ENCODE measurements at regions not wholly inside any gene's neighbourhood (a gene's known extent, or its start where the extent isn't known, plus 50 kb on each side); places are given as distances from the start of the nearest gene placed in this dataset.
"Not testable (repeated sequence)": the region's sequence is repeated elsewhere in the genome, so short reads cannot be mapped to it uniquely, and the experiment has no call there.

GRCh38 chr5:87588316-87588715 lies 175.6 kb upstream of the CCNH start:
- DNase-seq = no peak

DNA sequence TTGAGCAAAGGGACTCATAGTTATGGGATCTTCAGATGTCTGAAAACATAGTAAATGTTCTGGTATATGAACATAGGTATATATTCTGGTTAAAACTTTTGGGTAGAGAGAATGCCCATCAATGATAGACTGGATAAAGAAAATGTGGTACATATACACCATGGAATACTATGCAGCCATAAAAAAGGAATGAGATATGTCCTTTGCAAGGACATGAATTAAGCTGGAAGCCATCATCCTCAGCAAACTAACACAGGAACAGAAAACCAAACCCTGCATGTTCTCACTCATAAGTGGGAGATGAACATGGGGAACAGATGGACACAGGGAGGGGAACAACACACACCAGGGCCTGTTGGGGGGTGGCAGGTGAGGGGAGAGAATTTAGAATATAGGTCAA lies 171.0 kb upstream of the CCNH start:
- DNase-seq = not testable (repeated sequence)

DNA sequence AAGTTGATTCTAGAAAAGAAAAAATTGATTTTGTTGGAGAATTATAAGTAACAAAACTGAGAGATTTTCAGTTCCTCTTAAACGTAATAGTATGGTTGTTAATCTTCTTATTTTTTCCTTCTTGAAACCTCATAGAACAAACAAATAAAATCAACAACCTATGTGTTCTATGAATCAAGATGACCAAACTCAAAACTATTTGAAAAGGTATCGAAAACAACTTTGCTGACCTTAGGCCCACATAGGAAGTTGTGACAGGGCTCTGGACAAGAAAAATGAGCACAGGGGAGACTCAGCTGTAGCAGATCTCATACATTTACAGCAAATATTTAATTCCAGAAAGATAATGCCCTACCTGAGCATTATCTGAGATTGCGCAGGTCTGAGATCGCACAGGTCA lies 169.4 kb upstream of the CCNH start:
- no peak for DNase-seq

DNA sequence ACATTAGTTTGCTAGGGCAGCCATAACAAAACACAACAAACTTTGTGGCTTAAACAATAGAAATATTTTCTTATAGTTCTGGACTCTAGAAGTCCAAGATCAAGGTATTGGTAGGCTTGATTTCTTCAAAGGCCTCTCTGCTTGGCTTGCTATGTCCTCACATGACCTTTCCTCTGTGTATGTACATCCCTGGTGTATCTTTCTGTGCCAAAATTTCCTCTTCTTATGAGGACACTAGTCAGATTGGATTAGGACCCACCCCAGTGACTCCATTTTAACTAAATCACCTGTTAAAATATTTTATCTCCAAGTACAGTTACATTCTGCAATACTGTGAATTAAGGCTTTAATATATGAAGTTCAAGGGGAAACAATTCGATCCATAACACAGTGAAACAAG lies 168.9 kb upstream of the CCNH start:
- no peak for DNase-seq

GRCh38 chr5:87579678-87580077 lies 166.9 kb upstream of the CCNH start:
- no peak for DNase-seq

- no peak for DNase-seq
Measured at GRCh38 chr5:87576867-87577266, 164.1 kb upstream of the CCNH start.

DNA sequence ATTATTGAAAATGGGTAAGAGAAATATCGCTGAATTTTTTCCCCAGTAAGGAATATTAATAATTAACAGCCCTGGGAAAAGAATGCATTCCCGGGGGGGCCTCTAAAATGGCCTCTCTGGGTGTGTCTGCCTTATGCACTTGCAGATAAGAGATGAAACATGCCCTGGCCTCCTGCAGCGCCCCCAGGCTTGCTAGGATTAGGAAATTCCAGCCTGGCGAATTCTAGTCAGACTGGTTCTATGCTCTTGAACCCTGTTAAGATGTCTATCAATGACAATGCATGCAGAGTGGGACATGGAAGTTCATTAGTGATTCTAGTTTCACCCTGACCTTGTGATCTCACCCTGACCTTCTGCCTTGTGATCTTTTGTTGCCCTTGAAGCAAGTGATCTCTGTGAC lies 163.6 kb upstream of the CCNH start:
- DNase-seq = not testable (repeated sequence)

GRCh38 chr5:87574106-87574505 lies 161.4 kb upstream of the CCNH start:
- DNase-seq = no peak

GRCh38 chr5:87572611-87573010 lies 159.9 kb upstream of the CCNH start:
- DNase-seq = no peak

DNA sequence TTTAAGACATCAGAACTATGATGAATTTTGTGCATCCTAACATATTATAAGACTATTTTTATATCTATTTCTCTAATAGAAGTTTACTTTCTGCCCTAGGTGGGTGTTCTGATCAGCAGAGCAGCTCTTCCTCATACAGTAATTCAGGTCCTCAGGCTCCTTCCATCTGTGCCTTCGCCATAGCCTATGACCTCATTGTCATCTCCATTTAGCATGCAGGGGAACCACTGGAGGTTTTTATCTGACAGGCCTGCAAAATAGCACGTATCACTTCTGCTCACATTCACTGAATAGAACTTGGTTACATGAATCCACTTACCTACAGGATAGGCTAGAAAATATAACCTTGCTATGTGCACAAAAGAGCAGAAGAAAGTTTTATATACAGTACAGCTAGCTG lies 159.4 kb upstream of the CCNH start:
- no peak for DNase-seq

DNA sequence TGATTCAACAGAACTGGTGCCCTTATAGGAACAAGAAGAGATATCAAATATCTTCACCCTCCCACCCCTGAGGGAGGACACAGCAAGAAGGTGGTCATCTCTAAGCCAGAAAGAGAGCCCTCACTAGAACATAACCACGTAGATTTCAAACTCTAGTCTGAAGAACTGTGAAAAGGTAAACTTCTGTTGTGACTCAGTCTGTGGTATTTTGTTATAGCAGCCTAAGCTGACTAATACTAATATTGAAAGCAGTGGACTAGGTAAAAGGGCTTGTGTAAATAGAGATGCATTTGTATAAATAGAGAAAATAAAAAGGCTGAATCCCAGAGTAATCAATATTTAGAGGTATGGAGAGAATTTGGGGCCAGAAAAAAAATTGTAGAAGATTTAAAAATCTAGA lies 157.6 kb upstream of the CCNH start:
- DNase-seq = no peak

DNA sequence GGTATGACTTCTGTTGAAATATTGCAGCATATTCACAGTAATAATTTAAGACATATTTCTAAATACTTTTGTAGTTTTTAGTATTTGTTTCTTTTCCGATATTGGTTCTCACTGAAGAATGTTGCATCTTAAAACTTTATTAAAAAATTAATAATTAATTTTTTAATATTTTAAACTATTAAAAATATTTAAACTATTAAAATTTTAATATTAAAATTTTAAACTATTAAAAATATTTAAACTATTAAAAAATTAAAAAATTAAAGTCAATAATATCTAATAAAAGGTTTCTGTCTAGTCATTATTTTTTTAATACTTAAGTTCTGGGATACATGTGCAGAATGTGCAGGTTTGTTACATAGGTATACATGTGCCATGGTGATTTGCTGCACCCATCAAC lies 149.3 kb upstream of the CCNH start:
- no peak for DNase-seq

- no peak for DNase-seq
Measured at GRCh38 chr5:87560528-87560927, 147.8 kb upstream of the CCNH start.

DNA sequence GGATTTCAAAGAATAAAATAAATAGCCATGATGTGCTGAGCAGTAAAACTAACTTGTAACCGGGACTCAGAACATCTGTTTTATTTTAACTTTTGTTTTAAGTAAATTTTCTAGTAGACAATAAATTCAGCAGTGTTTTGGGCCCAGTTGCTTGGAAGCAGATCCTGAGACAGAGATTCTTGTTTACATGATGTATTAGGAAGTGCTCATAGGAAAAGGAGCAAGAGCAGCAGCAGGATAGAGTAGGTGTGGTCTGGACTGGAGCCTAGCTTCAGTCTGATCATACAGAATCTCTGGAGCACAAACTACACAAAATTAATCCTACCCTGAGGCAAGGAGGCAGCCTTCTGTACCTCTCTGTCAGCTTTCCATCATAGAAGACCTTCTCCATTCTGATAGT lies 139.2 kb upstream of the CCNH start:
- DNase-seq = no peak

DNA sequence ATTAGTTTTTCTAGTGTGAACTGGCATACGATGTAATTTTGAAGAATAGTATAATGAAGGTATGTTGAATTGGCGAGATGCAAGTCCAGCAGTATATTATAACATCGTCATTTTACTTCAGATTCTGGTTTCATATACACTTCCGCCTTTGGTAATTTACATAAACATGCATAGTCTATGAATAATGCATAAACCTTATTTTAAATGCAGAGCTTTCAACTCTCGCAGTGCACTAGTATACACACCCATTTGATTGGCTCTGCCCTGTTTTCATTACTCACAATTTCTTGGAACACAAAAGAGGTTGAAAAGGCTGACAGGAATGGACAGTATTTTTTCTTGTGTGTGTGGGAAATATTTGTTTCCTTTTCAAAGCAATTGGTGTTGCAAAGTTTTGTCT lies 128.9 kb upstream of the CCNH start:
- DNase-seq = no peak

GRCh38 chr5:87541033-87541432 lies 128.3 kb upstream of the CCNH start:
- no peak for DNase-seq

- no peak for DNase-seq
Measured at GRCh38 chr5:87539839-87540238, 127.1 kb upstream of the CCNH start.

GRCh38 chr5:87536365-87536764 lies 123.6 kb upstream of the CCNH start:
- DNase-seq = no peak

DNA sequence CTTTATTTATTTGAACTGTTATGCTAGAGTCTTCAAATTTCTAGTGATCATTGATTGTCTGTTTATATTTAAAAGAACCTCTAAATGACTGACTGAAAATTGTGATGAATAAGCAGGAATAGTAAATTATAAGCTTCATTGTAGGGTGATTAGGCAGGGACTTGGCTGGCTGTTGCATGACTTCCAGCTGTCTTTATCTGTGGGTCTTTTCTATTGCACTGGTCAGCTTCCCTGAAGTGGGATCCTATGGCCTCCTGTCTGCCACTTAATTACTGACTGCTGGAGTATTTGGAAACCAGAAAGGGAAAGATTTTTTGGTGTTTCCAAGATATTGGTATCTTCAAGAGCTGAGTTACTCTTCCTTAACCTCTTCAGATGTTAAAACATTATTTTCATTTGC lies 123.0 kb upstream of the CCNH start:
- DNase-seq = no peak

GRCh38 chr5:87529486-87530076 lies 116.9 kb upstream of the CCNH start:
- no peak for DNase-seq

DNA sequence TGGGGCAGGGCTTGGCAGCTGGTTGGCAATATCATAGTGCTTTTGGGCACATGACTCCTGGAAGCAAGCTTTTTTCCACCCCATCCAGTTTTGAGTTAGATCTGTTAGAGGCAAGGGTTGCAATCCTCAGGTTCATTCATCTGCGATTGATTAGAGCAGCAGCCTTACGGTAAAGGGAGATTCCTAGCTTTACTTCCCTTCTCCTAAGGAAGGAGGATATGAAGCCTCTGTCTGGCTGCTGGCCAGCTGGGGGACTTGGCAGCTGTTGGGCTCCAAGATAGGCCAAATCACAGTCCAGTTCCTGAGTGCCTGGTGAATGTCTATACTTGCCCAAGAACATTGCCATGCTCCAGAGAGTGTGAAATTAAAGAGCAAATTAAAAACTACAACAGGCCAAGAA lies 113.4 kb upstream of the CCNH start:
- no peak for DNase-seq

GRCh38 chr5:87524217-87524616 lies 111.5 kb upstream of the CCNH start:
- DNase-seq = peak; percentile 36

DNA sequence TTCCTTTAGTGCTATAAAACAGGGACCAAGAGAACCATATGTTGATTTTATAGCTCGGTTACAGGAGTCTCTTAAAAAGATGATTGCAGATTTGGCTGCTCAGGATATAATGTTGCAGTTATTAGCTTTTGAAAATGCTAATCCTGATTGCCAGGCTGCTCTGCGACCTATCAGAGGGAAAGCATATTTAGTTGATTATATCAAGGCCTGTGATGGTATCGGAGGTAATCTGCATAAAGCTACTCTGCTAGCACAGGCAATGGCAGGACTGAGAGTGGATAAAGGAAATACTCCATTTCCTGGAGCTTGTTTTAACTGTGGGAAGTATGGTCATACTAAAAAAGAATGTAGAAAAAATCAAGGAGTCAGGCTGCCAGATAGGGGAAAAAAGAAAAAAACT lies 99.0 kb upstream of the CCNH start:
- not testable (repeated sequence) for DNase-seq

DNA sequence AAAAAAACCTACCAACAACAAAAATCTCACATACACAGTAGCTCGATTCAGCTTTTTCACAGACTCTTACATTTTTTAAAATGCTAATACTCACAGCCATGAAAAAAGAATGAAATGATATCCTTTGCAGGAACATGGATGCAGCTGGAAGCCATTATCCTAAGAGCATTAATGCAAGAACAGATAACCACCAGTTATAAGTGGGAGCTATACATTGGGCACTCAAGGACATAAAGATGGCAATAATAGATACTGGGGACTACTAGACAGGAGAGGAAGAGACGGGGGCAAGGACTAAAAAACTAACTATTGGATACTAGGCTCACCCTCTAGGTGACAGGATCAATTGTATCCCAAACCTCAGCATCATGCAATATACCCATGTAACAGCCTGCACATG lies 90.3 kb upstream of the CCNH start:
- DNase-seq = no peak

GRCh38 chr5:87499478-87500410 lies 87.0 kb upstream of the CCNH start:
- no peak for DNase-seq
